IMR-90 (cell line): ENCODE measurements at regions not wholly inside any gene's neighbourhood (a gene's known extent, or its start where the extent isn't known, plus 50 kb on each side); places are given as distances from the start of the nearest gene placed in this dataset.

Experiments
- CHD1 ChIP-seq: IDR thresholded peaks from 2 replicates; pipeline ENCODE4 v1.6.1; 2012; ENCODE audit warnings: low read depth, low read length, improper control_type of control experiment
- FOS ChIP-seq: fragments of 150-350 bp; IDR thresholded peaks from 2 replicates; pipeline ENCODE4 v1.6.1; 2016; ENCODE audit warnings: low read depth, low read length
- MAZ ChIP-seq: IDR thresholded peaks from 2 replicates; pipeline ENCODE4 v1.6.1; 2012; ENCODE audit warnings: low read depth, mild to moderate bottlenecking, low read length, improper control_type of control experiment, moderate library complexity, borderline replicate concordance
- NFE2L2 ChIP-seq: fragments of 150-350 bp; IDR thresholded peaks from 2 replicates; pipeline ENCODE4 v1.6.1; 2016; ENCODE audit warnings: low read depth, mild to moderate bottlenecking, low read length
- POLR2A ChIP-seq: IDR thresholded peaks from 2 replicates; pipeline ENCODE4 v1.6.1; 2012; ENCODE audit warnings: mild to moderate bottlenecking, low read depth, low read length
- RAD21 ChIP-seq: IDR thresholded peaks from 2 replicates; pipeline ENCODE4 v1.6.1; 2012; ENCODE audit warnings: low read length, improper control_type of control experiment
- USF2 ChIP-seq: fragments of 150-350 bp; IDR thresholded peaks from 2 replicates; pipeline ENCODE4 v1.6.1; 2017; ENCODE audit warnings: mild to moderate bottlenecking, antibody characterized with exemption, low read length, low read depth
- TF ChIP-seq, protein P1 (sequence below): conservative IDR thresholded peaks from 2 replicates; pipeline ENCODE4 v1.5.1; 2012; ENCODE audit warnings: mild to moderate bottlenecking, low read depth, low read length, improper control_type of control experiment
- TF ChIP-seq, protein P2 (sequence below): fragments of 150-350 bp; IDR thresholded peaks from 2 replicates; pipeline ENCODE4 v1.6.1; 2016; ENCODE audit warnings: low read depth, mild to moderate bottlenecking, low read length, moderate library complexity, borderline replicate concordance

GRCh38 chr15:29935296-29936004 lies 113.2 kb upstream of the TJP1 start:
- TF ChIP-seq, protein P1, sequence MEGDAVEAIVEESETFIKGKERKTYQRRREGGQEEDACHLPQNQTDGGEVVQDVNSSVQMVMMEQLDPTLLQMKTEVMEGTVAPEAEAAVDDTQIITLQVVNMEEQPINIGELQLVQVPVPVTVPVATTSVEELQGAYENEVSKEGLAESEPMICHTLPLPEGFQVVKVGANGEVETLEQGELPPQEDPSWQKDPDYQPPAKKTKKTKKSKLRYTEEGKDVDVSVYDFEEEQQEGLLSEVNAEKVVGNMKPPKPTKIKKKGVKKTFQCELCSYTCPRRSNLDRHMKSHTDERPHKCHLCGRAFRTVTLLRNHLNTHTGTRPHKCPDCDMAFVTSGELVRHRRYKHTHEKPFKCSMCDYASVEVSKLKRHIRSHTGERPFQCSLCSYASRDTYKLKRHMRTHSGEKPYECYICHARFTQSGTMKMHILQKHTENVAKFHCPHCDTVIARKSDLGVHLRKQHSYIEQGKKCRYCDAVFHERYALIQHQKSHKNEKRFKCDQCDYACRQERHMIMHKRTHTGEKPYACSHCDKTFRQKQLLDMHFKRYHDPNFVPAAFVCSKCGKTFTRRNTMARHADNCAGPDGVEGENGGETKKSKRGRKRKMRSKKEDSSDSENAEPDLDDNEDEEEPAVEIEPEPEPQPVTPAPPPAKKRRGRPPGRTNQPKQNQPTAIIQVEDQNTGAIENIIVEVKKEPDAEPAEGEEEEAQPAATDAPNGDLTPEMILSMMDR = 0 out of 2 replicates have a peak, but pooled peaks have one; percentile 15
- TF ChIP-seq FOS = no peak
- TF ChIP-seq RAD21 = peak; percentile 25; the same call in 1 of the 2 replicates
- TF ChIP-seq CHD1 = no peak
- no peak for TF ChIP-seq POLR2A
- TF ChIP-seq, protein P2, sequence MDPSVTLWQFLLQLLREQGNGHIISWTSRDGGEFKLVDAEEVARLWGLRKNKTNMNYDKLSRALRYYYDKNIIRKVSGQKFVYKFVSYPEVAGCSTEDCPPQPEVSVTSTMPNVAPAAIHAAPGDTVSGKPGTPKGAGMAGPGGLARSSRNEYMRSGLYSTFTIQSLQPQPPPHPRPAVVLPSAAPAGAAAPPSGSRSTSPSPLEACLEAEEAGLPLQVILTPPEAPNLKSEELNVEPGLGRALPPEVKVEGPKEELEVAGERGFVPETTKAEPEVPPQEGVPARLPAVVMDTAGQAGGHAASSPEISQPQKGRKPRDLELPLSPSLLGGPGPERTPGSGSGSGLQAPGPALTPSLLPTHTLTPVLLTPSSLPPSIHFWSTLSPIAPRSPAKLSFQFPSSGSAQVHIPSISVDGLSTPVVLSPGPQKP = no peak
- TF ChIP-seq MAZ = no peak
- no peak for TF ChIP-seq NFE2L2
- no peak for TF ChIP-seq USF2
